Lower lobe of right lung (tissue), 2 donors: ENCODE measurements at regions not wholly inside any gene's neighbourhood (a gene's known extent, or its start where the extent isn't known, plus 50 kb on each side); places are given as distances from the start of the nearest gene placed in this dataset.

ENCODE experiments used
- ATAC-seq, 2 donors: fragments of 200-7000 bp; cut with Tn5 transposase; one replicate each; pipeline ENCODE4 v1.9.1; 2020 to 2022; ENCODE audit warnings: mild to moderate bottlenecking in 2 of 2, moderate library complexity in 2 of 2
- DNase-seq: peaks from one replicate; pipeline ENCODE4 v3.0.0-alpha.2; 2020
- H3K27ac ChIP-seq: fragments of 200-600 bp; one replicate; pipeline ENCODE4 v1.8.0; 2022
- H3K27me3 ChIP-seq: fragments of 200-600 bp; one replicate; pipeline ENCODE4 v1.8.0; 2022; ENCODE audit warnings: low read depth
- H3K36me3 ChIP-seq: fragments of 200-600 bp; one replicate; pipeline ENCODE4 v1.8.0; 2022; ENCODE audit warnings: mild to moderate bottlenecking
- H3K4me1 ChIP-seq: fragments of 200-600 bp; one replicate; pipeline ENCODE4 v1.8.0; 2022
- H3K4me3 ChIP-seq: fragments of 200-600 bp; one replicate; pipeline ENCODE4 v1.8.0; 2022; ENCODE audit warnings: mild to moderate bottlenecking
- H3K9me3 ChIP-seq: fragments of 200-600 bp; one replicate; pipeline ENCODE4 v1.8.0; 2022
- intact Hi-C: fragments of 100-400 bp; cut with DNase I; formaldehyde crosslinking; loops from one replicate; pipeline ENCODE4 v1.11.0; 2022
- TF ChIP-seq, protein P1 (sequence below): fragments of 200-600 bp; IDR thresholded peaks from one replicate; pipeline ENCODE4 v1.8.0; 2022; ENCODE audit warnings: antibody characterized with exemption, mild to moderate bottlenecking
- donor health status: DM: no; HTN: yes; CAD: no; lungs with severe emphysema.

DNA sequence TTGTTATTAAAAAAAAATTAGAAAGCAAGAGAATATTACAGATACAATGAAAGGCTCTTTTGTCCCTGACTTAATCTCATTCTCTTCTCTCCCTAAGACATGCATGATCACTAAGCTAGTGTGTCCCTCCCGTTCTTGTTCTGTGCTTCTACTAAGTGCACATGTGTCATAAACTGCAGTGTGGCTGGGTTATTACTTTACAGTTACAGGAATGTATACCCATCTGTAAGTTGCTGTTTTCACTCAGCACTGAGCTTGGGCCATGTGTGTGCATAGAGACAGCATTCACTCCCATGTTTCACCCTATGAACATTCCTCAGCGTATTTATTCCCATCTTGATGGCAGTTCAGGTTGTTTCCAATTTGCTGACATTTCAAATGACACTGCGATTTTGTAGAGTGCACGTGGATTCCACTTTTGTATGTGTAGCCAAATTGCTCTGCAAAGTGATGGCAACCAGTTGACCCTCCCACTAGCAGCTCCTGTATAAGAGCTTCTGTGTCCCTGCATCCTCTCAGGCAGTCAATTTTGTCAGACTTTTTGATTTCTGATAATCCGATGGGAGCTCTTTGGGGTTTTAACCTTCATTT is 145.8 kb upstream of the UBE2E1 start:
- no peak overlapping the region for H3K27ac ChIP-seq
- ATAC-seq (no peak), DNase-seq (no peak)
- no peaks in the 10 kb centered on the region for H3K36me3 ChIP-seq
- H3K9me3 ChIP-seq, result no peaks in the 10 kb centered on the region
- H3K4me1 ChIP-seq, result no peaks in the 10 kb centered on the region
- no peaks in the 10 kb centered on the region for H3K27me3 ChIP-seq
- TF ChIP-seq, protein P1, sequence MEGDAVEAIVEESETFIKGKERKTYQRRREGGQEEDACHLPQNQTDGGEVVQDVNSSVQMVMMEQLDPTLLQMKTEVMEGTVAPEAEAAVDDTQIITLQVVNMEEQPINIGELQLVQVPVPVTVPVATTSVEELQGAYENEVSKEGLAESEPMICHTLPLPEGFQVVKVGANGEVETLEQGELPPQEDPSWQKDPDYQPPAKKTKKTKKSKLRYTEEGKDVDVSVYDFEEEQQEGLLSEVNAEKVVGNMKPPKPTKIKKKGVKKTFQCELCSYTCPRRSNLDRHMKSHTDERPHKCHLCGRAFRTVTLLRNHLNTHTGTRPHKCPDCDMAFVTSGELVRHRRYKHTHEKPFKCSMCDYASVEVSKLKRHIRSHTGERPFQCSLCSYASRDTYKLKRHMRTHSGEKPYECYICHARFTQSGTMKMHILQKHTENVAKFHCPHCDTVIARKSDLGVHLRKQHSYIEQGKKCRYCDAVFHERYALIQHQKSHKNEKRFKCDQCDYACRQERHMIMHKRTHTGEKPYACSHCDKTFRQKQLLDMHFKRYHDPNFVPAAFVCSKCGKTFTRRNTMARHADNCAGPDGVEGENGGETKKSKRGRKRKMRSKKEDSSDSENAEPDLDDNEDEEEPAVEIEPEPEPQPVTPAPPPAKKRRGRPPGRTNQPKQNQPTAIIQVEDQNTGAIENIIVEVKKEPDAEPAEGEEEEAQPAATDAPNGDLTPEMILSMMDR, result no peak
- intact Hi-C loops, result no loop called here
- H3K4me3 ChIP-seq, result no peak overlapping the region

DNA sequence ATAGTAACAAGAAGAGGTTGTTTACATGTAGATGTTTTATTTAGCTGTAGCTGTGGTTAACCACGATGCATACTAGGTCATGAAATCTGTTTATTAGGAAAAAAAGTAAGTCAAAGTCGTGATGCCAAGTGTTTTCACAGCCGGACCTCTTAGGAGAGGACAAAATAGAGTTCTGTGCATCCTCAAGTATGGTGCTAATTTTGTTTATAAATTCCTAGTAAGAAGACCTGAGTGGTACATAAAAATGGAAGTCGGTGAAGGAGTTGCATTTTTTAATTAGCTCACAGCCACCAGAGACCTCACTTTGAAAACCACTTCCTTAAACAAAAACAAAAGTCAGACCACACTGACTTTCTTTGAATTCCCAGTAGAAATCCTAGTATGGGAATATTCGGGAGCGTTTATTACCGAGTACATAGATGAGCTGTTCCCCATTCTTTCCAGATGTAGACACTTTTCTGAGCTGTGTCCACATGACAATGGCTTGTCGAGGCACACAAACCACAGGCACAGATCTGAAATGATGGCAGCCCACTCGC is 143.6 kb upstream of the UBE2E1 start:
- no peaks in the 10 kb centered on the region for H3K27me3 ChIP-seq
- no peaks in the 10 kb centered on the region for H3K9me3 ChIP-seq
- no peak overlapping the region for H3K27ac ChIP-seq
- no peak for DNase-seq
- no peak for ATAC-seq
- no peak overlapping the region for H3K4me3 ChIP-seq
- no peaks in the 10 kb centered on the region for H3K36me3 ChIP-seq
- intact Hi-C loops, result no loop called here
- TF ChIP-seq, protein P1, result no peak
- no peaks in the 10 kb centered on the region for H3K4me1 ChIP-seq

DNA sequence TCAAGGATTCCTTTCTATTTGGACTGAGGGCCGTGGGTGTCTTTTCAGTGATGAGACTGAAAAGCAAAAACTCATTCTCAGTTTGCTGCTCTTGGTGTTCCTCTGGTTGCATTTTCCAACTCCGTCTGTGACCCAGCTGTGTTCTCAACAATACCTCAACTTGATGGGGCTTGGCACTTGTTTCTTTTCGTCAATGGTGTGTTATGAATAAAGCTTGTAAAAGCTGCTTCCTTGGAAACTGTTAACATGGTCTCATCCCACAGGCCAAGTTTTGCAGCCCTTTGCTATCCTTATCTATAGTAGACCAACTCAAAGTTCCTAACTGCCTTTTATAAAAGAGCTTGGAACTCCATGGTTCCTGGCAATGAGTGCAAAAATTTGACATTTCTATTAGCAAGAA is 142.5 kb upstream of the UBE2E1 start:
- Histone ChIP-seq H3K4me1 (no peaks in the 10 kb centered on the region), H3K4me3 (no peak overlapping the region), H3K27me3 (no peaks in the 10 kb centered on the region), H3K36me3 (no peaks in the 10 kb centered on the region), H3K27ac (no peak overlapping the region), H3K9me3 (no peaks in the 10 kb centered on the region)
- TF ChIP-seq, protein P1, result no peak
- no peak for DNase-seq
- ATAC-seq, result no peak
- intact Hi-C loops, result no loop called here

DNA sequence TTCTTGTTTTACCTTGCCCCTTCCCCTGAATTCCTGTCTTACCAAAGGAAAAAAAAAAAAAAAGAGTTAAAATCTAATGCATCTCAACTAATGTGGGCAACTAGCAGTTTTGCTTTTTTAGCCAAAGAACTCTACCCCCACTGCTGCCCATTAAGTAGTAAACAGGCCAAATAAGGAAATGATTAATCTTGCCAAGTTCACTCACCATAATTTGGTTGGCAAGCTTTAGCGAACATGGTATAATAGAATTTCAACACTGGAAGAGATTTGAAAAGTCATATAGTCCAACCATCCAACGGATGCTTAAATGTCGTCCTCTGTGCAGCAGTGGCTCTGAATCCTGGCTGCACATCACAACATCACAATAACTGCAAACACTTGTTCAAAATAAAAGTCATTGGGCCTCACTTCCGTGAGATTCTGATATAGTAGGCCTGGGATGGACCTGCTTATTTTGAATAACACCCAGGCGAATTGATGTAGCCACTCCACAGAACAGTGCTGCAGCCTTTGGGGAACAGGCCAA is 142.0 kb upstream of the UBE2E1 start:
- intact Hi-C loops, result no loop called here
- Histone ChIP-seq H3K9me3 (no peaks in the 10 kb centered on the region), H3K27ac (no peak overlapping the region), H3K27me3 (no peaks in the 10 kb centered on the region), H3K4me3 (no peak overlapping the region), H3K4me1 (no peaks in the 10 kb centered on the region), H3K36me3 (no peaks in the 10 kb centered on the region)
- TF ChIP-seq, protein P1, result no peak
- no peak for DNase-seq
- ATAC-seq, result no peak

DNA sequence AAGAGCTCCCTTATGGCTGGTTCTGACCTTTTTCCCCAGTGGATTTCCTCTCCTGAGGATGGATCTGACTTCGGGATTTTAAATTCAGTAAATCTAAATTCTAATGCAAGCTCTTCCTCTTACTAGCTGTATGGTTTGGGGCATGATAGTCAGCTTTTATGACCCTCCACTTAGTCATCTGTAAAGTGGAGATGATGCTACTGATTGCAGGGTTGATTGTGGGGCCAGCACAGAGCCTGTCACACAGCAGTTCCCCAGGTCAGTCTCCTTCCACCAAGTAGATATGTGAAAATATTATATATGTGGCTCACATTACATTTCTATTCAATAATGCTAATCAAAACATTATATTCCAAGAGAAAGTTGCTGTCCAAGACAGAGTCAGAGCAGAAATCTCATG is 141.3 kb upstream of the UBE2E1 start:
- no peak overlapping the region for H3K4me3 ChIP-seq
- TF ChIP-seq, protein P1, result no peak
- no peak overlapping the region for H3K27ac ChIP-seq
- no peak for DNase-seq
- intact Hi-C loops, result no loop called here
- H3K9me3 ChIP-seq, result no peaks in the 10 kb centered on the region
- no peak for ATAC-seq
- H3K4me1 ChIP-seq, result no peaks in the 10 kb centered on the region
- no peaks in the 10 kb centered on the region for H3K36me3 ChIP-seq
- no peaks in the 10 kb centered on the region for H3K27me3 ChIP-seq
